HG02870 (cell line): ENCODE measurements at regions not wholly inside any gene's neighbourhood (a gene's known extent, or its start where the extent isn't known, plus 50 kb on each side); places are given as distances from the start of the nearest gene placed in this dataset.

ENCODE experiments used
- ATAC-seq: cut with Tn5 transposase; IDR thresholded peaks from one replicate; pipeline ENCODE4 v1.9.1; 2021; ENCODE audit warnings: mild to moderate bottlenecking, moderate library complexity; ENCODE audit not compliant: unreplicated experiment

GRCh38 chr5:175288048-175288621 lies 155.8 kb downstream of the DRD1 start:
- no peak for ATAC-seq

GRCh38 chr5:175286981-175287380 lies 157.0 kb downstream of the DRD1 start:
- no peak for ATAC-seq

GRCh38 chr5:175285261-175285660 lies 158.7 kb downstream of the DRD1 start:
- ATAC-seq: no peak

DNA sequence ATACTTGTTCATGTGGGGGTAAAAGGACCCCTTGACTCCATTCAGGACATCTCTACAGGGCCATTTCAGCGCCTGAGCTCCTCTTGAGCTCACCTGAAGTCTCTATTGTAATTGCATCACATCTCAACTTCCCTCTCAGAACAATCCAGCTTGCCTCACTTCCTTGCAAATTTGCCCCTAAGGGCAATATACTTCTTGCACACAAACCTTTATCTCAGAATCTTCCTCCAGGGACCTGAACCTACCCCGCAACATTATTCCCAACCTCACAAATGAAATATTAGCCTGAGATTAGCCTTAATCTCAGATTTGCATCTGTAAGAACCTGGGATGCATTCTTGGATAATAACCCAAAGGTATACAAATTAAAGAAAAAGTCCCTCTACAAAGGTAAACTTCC lies 159.2 kb downstream of the DRD1 start:
- ATAC-seq: no peak

DNA sequence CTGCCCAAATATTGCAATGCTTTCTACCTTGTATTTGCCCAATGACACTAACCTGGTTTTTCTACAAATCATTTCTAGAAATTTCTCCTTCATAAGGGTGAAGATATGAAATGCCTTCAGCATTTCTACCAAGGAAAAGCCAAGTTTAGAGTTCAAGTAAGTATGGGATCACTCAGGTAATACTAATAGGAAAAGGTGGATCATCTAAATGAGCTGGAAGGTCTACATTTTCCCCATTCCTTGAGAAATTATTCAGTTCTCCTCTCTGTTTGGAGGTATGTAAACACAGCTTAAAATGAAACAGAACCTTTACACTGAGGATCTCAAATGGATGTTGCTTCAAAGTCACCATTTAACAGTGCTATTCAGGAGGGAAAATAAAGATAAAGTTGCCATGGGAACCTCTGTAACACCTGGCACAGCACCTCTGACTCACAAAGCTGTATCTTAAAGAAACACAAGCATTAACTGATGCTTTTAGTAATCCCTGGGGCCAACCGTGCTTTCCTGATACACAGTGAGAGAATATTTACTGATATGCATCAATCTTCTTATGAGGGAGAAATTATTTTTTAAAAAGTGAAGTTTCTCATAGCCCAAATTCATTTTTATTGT lies 161.3 kb downstream of the DRD1 start:
- no peak for ATAC-seq

GRCh38 chr5:175281714-175282113 lies 162.3 kb downstream of the DRD1 start:
- ATAC-seq: no peak

- no peak for ATAC-seq
Measured at GRCh38 chr5:175281257-175281656, 162.7 kb downstream of the DRD1 start.

DNA sequence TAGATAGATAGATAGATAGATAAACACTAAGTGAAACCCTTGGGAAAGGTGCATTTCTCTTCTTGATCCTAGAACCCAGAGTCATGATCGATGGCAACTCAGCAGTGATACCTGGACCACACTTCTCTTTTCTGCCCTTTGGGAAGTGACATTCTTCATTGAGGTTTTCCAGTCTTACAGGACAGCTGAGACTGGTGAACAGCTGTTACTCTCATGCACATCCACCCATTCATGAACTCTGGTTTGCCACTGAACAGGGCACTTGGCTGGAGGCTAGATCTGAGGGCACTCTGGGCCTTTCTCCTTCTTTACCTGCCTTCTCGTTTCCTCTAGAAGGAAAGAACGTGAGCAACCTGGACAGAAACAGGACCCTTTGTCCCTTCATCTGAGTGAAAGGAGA lies 164.5 kb downstream of the DRD1 start:
- ATAC-seq: no peak

GRCh38 chr5:175275748-175276147 lies 168.2 kb downstream of the DRD1 start:
- ATAC-seq: no peak

DNA sequence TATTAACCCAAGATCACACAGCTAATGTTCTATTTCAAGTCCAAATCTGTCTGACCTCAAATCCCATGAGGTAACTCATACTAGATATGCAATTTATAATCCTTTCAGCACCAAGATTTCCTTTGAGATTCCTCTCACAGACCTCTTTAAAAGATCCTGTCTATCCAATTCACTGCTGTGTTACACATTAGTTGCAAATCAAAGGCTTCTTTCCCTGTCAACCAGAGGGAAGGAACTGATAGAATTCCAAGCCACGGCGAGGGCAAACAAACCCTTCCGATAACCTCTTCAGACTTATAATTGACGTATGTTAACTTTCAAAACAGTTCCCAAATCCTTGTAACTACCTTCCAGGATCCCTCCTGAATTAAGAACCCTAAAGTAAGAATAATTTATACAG lies 168.9 kb downstream of the DRD1 start:
- no peak for ATAC-seq

DNA sequence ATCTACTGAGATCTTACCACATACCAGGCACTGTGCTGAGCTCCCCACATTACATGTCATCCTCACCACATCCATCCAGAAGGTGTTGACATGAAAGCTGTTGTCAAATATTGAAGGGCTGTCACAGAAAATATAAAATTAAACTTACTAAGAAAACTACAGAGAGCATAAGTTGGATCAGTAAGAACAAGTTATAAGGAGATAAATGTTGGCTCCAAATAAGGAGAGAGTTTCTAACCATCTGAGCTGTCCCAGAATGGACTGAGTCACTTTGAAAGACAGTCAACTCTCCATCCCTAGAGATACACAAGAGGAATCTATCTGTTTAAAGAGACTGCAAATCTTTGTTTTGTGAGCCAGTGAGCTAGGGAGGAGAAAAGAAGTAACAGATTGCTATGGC lies 169.8 kb downstream of the DRD1 start:
- ATAC-seq: no peak

DNA sequence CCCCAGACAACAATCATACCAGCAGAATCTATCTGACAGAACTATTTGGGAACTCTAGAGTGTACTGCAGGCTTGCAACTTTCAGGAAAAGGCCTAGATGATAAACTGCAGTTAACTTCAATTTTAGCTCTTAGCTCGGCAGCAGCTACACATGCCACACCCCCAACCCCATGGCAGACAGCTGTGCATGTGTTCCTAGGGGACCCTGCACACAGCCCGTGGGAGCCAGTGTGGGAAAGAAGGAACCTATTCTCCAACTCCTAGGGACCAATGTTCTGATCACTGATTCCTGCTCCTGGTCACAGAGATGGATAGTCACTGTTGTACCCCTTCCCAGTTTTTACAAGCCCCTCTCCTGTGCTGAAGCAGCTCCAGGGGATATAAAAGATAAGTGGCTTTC lies 179.6 kb downstream of the DRD1 start:
- ATAC-seq: no peak

DNA sequence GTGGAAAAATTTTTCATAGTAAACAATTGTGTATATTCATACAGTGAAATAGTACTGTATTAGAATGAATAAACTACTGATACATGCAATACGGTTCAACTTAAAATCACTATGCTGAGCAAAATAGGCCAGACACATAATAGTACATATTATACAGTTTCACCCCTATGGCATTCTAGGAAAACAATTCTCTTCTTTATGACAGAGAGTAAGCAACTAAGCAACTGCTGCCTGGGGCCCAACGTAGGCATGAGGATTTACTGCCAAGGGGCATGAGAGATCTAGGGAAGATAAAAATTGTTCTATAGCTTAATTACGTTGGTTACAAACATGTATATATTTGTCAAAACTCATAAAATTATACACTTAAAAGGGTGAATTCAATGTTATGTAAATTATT lies 180.2 kb downstream of the DRD1 start:
- ATAC-seq: no peak

- no peak for ATAC-seq
Measured at GRCh38 chr5:175261526-175261925, 182.5 kb downstream of the DRD1 start.

- ATAC-seq: no peak
Measured at GRCh38 chr5:175261037-175261436, 182.9 kb downstream of the DRD1 start.

- no peak for ATAC-seq
Measured at GRCh38 chr5:175257847-175258194, 186.2 kb downstream of the DRD1 start.

- no peak for ATAC-seq
Measured at GRCh38 chr5:175257128-175257846, 186.7 kb downstream of the DRD1 start.

- ATAC-seq: no peak
Measured at GRCh38 chr5:175254155-175254554, 189.8 kb downstream of the DRD1 start.

GRCh38 chr5:175253597-175253996 lies 190.4 kb downstream of the DRD1 start:
- no peak for ATAC-seq

DNA sequence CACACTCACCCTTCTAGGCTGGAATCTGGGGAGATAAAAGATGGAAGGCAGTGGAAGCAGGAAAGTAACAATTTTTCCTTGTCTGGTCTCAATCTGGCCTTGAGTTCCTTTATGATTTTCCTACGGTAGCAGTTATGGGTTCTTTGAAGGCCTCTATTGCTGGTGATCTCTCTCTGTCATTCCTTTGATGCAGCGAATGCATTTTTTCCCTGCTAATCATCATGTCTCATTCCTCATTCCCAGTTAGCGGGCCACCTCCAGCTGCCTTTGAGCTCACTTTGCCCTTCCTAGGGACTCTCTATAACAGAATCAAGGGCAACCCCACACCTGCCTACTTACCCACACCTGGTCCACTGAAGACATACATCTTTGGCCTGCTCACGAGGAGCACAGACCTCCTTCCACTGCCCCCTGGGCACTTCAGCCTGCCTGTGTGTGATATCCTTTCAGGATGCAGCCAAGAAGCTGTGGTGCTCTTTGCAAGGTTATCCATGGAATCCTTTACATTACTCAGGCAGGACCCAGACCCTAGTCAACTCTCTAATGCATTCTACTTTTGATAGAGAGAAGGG lies 191.7 kb downstream of the DRD1 start:
- ATAC-seq: no peak

DNA sequence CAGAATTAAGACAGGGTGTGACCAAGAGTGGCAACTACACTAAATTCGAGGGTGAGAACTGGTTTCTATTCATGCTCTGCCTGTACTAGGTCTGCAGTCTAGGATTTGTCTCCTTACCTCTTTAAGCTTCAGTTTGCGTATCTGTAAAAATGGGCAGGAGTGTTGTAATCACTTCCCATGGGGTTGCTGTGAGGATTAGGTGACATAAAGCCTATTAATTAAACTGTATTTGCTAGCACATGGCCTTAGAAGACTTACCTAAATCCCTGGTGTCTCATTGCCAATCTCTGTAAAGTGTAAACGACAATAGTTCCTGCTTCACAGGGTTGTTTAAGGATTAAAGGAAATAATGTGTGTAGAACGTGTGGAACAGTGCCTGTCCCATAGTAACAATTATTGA lies 193.6 kb downstream of the DRD1 start:
- no peak for ATAC-seq

GRCh38 chr5:175248416-175248905 lies 195.5 kb downstream of the DRD1 start:
- no peak for ATAC-seq
